NB4 (cell line): ENCODE measurements at regions not wholly inside any gene's neighbourhood (a gene's known extent, or its start where the extent isn't known, plus 50 kb on each side); places are given as distances from the start of the nearest gene placed in this dataset.
"Not testable (repeated sequence)": the region's sequence is repeated elsewhere in the genome, so short reads cannot be mapped to it uniquely, and the experiment has no call there.

ENCODE experiments used
- DNase-seq: peaks from one replicate; pipeline ENCODE4 v3.0.0; 2010; ENCODE audit warnings: low read depth
- H3K4me3 ChIP-seq: one replicate; pipeline ENCODE4 v1.5.1; 2011; ENCODE audit warnings: mild to moderate bottlenecking, low read depth, low read length, moderate library complexity
- CTCF ChIP-seq: IDR thresholded peaks from one replicate; pipeline ENCODE4 v1.5.1; 2012; ENCODE audit warnings: low read depth, low read length
- MAX ChIP-seq: IDR thresholded peaks from 2 replicates; pipeline ENCODE4 v1.6.1; 2011; ENCODE audit warnings: low read depth, low read length
- MYC ChIP-seq: IDR thresholded peaks from 2 replicates; pipeline ENCODE4 v1.6.1; 2011; ENCODE audit warnings: low read depth, low read length
- POLR2A ChIP-seq: IDR thresholded peaks from 2 replicates; pipeline ENCODE4 v1.6.1; 2011; ENCODE audit warnings: mild to moderate bottlenecking; ENCODE audit not compliant: insufficient read length; ENCODE audit errors: extremely low read depth

- DNase-seq: no peak
- TF ChIP-seq POLR2A: no peak
- no peak for TF ChIP-seq MAX
- TF ChIP-seq CTCF: no peak
- TF ChIP-seq MYC: no peak
- no peak overlapping the region for H3K4me3 ChIP-seq
Observed at GRCh38 chrX:44055638-44056037, 82.4 kb upstream of the NDP start.

- TF ChIP-seq POLR2A (no peak), MYC (no peak), CTCF (no peak), MAX (no peak)
- H3K4me3 ChIP-seq: no peak overlapping the region
- DNase-seq: no peak
Observed at GRCh38 chrX:44054863-44055601, 81.8 kb upstream of the NDP start.

- DNase-seq: not testable (repeated sequence)
Observed at GRCh38 chrX:44045106-44045505, 71.9 kb upstream of the NDP start.

GRCh38 chrX:44043496-44043895 is 70.3 kb upstream of the NDP start:
- DNase-seq: no peak
- no peak for TF ChIP-seq POLR2A
- TF ChIP-seq MAX: no peak
- TF ChIP-seq MYC: no peak
- TF ChIP-seq CTCF: no peak
- H3K4me3 ChIP-seq: no peak overlapping the region

More at GRCh38 chrX:44045106-44045505, 71.9 kb upstream of the NDP start:
- H3K4me3 ChIP-seq: not testable (repeated sequence)

GRCh38 chrX:44042751-44043150 is 69.6 kb upstream of the NDP start:
- no peak overlapping the region for H3K4me3 ChIP-seq
- DNase-seq: no peak
- TF ChIP-seq MYC: no peak
- TF ChIP-seq POLR2A: no peak
- no peak for TF ChIP-seq MAX
- TF ChIP-seq CTCF: no peak

- no peak overlapping the region for H3K4me3 ChIP-seq
- TF ChIP-seq POLR2A: no peak
- no peak for TF ChIP-seq MYC
- no peak for TF ChIP-seq CTCF
- no peak for TF ChIP-seq MAX
- no peak for DNase-seq
Observed at GRCh38 chrX:44042116-44042515, 68.9 kb upstream of the NDP start.
